Cardiac fibroblast (primary cell): ENCODE measurements at regions not wholly inside any gene's neighbourhood (a gene's known extent, or its start where the extent isn't known, plus 50 kb on each side); places are given as distances from the start of the nearest gene placed in this dataset.
A peak's percentile ranks its signal among the peaks of the same experiment; 100 is the strongest.

Source experiments
- DNase-seq, 2 donors: peaks; one replicate each; pipeline versions ENCODE4 v3.0.0 to v3.0.0-alpha.2; 2010; ENCODE audit warnings: low read depth in 2 of 2
- H3K4me3 ChIP-seq, 2 donors: replicated peaks in 1 of 2; 1 replicate in 1 of 2; 2 replicates in 1 of 2; pipeline ENCODE4 v1.5.1; 2011; ENCODE audit warnings: low read depth in 2 of 2, low read length in 2 of 2, mild to moderate bottlenecking in 2 of 2, moderate library complexity in 1 of 2
- TF ChIP-seq, protein P1 (sequence below): IDR thresholded peaks from one replicate; pipeline ENCODE4 v1.5.1; 2011; ENCODE audit warnings: low read depth, mild to moderate bottlenecking, low read length, inconsistent platforms

GRCh38 chr13:84380866-84381265, 498.6 kb upstream of the SLITRK1 start:
- TF ChIP-seq, protein P1, sequence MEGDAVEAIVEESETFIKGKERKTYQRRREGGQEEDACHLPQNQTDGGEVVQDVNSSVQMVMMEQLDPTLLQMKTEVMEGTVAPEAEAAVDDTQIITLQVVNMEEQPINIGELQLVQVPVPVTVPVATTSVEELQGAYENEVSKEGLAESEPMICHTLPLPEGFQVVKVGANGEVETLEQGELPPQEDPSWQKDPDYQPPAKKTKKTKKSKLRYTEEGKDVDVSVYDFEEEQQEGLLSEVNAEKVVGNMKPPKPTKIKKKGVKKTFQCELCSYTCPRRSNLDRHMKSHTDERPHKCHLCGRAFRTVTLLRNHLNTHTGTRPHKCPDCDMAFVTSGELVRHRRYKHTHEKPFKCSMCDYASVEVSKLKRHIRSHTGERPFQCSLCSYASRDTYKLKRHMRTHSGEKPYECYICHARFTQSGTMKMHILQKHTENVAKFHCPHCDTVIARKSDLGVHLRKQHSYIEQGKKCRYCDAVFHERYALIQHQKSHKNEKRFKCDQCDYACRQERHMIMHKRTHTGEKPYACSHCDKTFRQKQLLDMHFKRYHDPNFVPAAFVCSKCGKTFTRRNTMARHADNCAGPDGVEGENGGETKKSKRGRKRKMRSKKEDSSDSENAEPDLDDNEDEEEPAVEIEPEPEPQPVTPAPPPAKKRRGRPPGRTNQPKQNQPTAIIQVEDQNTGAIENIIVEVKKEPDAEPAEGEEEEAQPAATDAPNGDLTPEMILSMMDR, result no peak
- DNase-seq, result no peak
- no peak overlapping the region for H3K4me3 ChIP-seq

- TF ChIP-seq, protein P1, result no peak
- DNase-seq, result no peak
- H3K4me3 ChIP-seq, result no peak overlapping the region
Measured at GRCh38 chr13:84377106-84377505, 494.8 kb upstream of the SLITRK1 start.

DNA sequence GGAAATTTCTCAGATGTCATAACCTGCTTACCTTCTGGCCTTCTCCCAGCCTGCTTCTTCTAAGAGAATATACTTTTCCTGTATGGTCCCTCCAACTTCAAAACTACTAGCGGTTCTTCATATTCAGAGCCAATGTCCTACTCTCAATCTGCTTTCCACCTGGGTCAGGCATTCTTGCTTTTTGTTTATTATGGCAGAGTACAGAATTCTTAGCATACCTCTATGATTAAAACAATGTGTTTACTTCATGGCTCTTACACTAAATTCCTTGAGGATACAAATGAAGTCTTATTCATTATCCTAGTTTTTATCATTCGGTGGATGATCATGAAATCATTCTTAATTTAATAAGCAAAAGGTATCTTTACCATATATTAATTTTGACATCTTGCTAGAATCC, 484.2 kb upstream of the SLITRK1 start:
- TF ChIP-seq, protein P1, result no peak
- peak; percentile 6 to 18 for DNase-seq
- H3K4me3 ChIP-seq, result no peak overlapping the region

DNA sequence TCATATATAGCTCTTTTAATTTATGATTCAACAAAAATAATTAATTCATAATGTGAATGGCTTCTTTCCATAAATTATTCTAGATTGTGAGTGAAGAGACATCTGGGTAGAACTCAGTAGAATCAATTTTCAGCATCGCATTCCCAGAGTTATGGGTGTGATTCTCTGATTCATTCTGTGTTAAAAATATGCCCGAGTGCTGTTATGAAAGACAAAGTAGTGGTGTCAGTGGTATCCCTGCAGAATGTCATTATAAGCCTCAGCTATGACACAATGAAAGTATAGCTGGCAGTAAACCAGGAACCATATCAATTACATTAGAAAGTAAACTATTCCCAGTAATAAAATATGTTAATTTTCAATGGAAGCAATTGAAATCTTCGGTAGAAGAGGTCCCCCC, 480.5 kb upstream of the SLITRK1 start:
- TF ChIP-seq, protein P1, result no peak
- peak; percentile 1 to 2 for DNase-seq
- H3K4me3 ChIP-seq, result no peak overlapping the region

GRCh38 chr13:84360822-84361221, 478.5 kb upstream of the SLITRK1 start:
- TF ChIP-seq, protein P1, result no peak
- DNase-seq, result no peak
- H3K4me3 ChIP-seq, result no peak overlapping the region

DNA sequence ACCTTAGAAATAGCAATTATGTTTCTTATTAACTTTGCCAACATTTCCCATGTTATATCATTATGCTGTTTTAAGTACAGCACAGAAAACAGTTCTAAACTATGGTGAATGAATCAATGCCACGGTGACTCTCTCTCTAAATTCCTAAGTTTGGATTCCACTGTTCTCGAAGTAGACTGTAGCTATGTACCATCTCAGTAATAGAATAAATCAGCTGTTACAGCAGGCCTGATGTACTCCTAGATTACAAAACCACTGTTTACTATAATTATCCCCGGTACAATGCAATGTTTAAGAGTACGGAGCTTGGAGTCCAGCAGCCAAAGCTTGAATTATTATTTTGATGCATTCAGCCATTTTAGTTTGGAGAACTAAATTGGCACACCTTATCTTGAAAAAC, 476.3 kb upstream of the SLITRK1 start:
- peak in 1 of 2 donors; percentile 7 for DNase-seq
- TF ChIP-seq, protein P1, result no peak
- no peak overlapping the region for H3K4me3 ChIP-seq

DNA sequence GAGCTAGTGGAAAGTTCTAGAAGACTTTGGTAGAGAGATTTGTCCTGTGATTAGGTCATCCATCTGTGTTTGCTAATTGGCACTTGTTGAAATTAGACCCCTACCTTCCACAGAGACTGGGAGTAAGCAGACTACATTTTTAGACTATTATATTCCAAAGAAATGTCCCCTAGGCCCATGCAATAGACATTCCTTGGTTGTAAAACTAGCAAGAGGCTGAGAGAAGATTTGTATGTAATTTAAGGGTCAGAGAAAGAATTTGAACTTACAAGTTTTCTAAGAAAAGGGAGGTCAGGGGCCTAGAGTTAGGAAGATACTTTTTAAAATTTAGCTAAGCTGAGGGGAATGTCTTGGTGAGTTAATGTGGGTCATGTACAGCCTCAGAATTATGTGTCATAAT, 470.7 kb upstream of the SLITRK1 start:
- DNase-seq, result no peak

More for the DNA sequence above, 470.7 kb upstream of the SLITRK1 start:
- TF ChIP-seq, protein P1, result no peak
- no peak overlapping the region for H3K4me3 ChIP-seq
